ENCODE measurements at regions not wholly inside any gene's neighbourhood (a gene's known extent, or its start where the extent isn't known, plus 50 kb on each side); places are given as distances from the start of the nearest gene placed in this dataset.
"Not testable (repeated sequence)": the region's sequence is repeated elsewhere in the genome, so short reads cannot be mapped to it uniquely, and the experiment has no call there.

- POLR2A ChIA-PET = no interaction called here
- no peak for FAIRE-seq
Measured at GRCh38 chr5:126009566-126009965, 413.6 kb upstream of the GRAMD2B start.

GRCh38 chr5:126011526-126011925 lies 411.7 kb upstream of the GRAMD2B start:
- H3K27me3 ChIP-seq (ENCODE audit: control insufficient read depth in 2 of 2, insufficient read depth in 2 of 2, low read length in 2 of 2); FAIRE-seq; H4K20me1 ChIP-seq (replicated peaks; ENCODE audit: control insufficient read depth, extremely low read depth, insufficient read depth, low read length); H3K79me2 ChIP-seq (ENCODE audit: control insufficient read depth, insufficient read depth, low read length); CTCF ChIA-PET; H3K9me1 ChIP-seq (replicated peaks; ENCODE audit: control insufficient read depth, extremely low read depth, insufficient read depth, low read length); H3K4me1 ChIP-seq (ENCODE audit: control insufficient read depth, extremely low read depth, insufficient read depth, low read length); dilution Hi-C loops (cut with MboI; ENCODE audit: extremely low pct_ligation_motif_present, low sequenced_read_pairs); intact Hi-C loops (cut with micrococcal nuclease); H3K36me3 ChIP-seq (ENCODE audit: control insufficient read depth in 2 of 2, extremely low read depth in 1 of 2, insufficient read depth in 2 of 2, low read length in 2 of 2); POLR2A ChIA-PET; DNase-seq (ENCODE audit: low read depth, low spot score); H3K4me3 ChIP-seq (replicated peaks in 1 of 3; ENCODE audit: insufficient read depth in 1 of 3, low read depth in 1 of 3, low read length in 3 of 3); H3K27ac ChIP-seq (ENCODE audit: insufficient read depth, low read depth, low read length); BruUV-seq (replicated peaks); H3K9ac ChIP-seq (replicated peaks; ENCODE audit: extremely low read depth, insufficient read depth, low read length); H2AFZ ChIP-seq (ENCODE audit: low read depth, low read length); H3K9me3 ChIP-seq (replicated peaks; ENCODE audit: control insufficient read depth, insufficient read depth, low read length); H3K4me2 ChIP-seq (ENCODE audit: insufficient read depth, low read length): not testable (repeated sequence)

More at GRCh38 chr5:126009566-126009965, 413.6 kb upstream of the GRAMD2B start:
- intact Hi-C loops (cut with micrococcal nuclease) (no loop called here), dilution Hi-C loops (cut with MboI; ENCODE audit: extremely low pct_ligation_motif_present, low sequenced_read_pairs) (no loop called here)
- H3K9me3 ChIP-seq (replicated peaks; ENCODE audit: control insufficient read depth, insufficient read depth, low read length) = no peaks in the 10 kb centered on the region
- no peak overlapping the region for H3K4me3 ChIP-seq (replicated peaks in 1 of 3; ENCODE audit: insufficient read depth in 1 of 3, low read depth in 1 of 3, low read length in 3 of 3)
- no peaks in the 10 kb centered on the region for H3K36me3 ChIP-seq (ENCODE audit: control insufficient read depth in 2 of 2, extremely low read depth in 1 of 2, insufficient read depth in 2 of 2, low read length in 2 of 2)
- no peaks in the 10 kb centered on the region for H3K4me1 ChIP-seq (ENCODE audit: control insufficient read depth, extremely low read depth, insufficient read depth, low read length)
- DNase-seq (ENCODE audit: low read depth, low spot score) = no peak
- H3K9ac ChIP-seq (replicated peaks; ENCODE audit: extremely low read depth, insufficient read depth, low read length) = no peak overlapping the region
- H3K27me3 ChIP-seq (ENCODE audit: control insufficient read depth in 2 of 2, insufficient read depth in 2 of 2, low read length in 2 of 2) = no peaks in the 10 kb centered on the region
- H3K79me2 ChIP-seq (ENCODE audit: control insufficient read depth, insufficient read depth, low read length) = no peaks in the 10 kb centered on the region
- no peaks in the 10 kb centered on the region for H4K20me1 ChIP-seq (replicated peaks; ENCODE audit: control insufficient read depth, extremely low read depth, insufficient read depth, low read length)
- no TSS peak for BruUV-seq (replicated peaks)
- H2AFZ ChIP-seq (ENCODE audit: low read depth, low read length) = no peak overlapping the region
- H3K9me1 ChIP-seq (replicated peaks; ENCODE audit: control insufficient read depth, extremely low read depth, insufficient read depth, low read length) = no peaks in the 10 kb centered on the region
- H3K4me2 ChIP-seq (ENCODE audit: insufficient read depth, low read length) = no peak overlapping the region
- no peak for TF ChIP-seq POLR2A (IDR thresholded peaks at IDR 0.05; ENCODE audit: low read depth, low read length)
- no peak for TF ChIP-seq MAX (IDR thresholded peaks at IDR 0.05; ENCODE audit: insufficient read depth, insufficient read length)
- TF ChIP-seq JUN (IDR thresholded peaks at IDR 0.05; ENCODE audit: borderline replicate concordance, insufficient read depth, insufficient read length, low read depth) = no peak
- TF ChIP-seq MYC (IDR thresholded peaks at IDR 0.05; ENCODE audit: low read depth, low read length) = no peak
- TF ChIP-seq POLR2AphosphoS5 (IDR thresholded peaks at IDR 0.05; ENCODE audit: insufficient read depth, low read depth, low read length) = no peak
- no peak for TF ChIP-seq EZH2 (IDR thresholded peaks at IDR 0.05; ENCODE audit: borderline replicate concordance, low read depth, low read length, severe bottlenecking)
- no peak for TF ChIP-seq GATA2 (IDR thresholded peaks at IDR 0.05; ENCODE audit: insufficient read depth, insufficient read length, low read depth, low read length)
- TF ChIP-seq FOS (IDR thresholded peaks at IDR 0.05; ENCODE audit: borderline replicate concordance, insufficient read depth, low read length) = no peak
- TF ChIP-seq CTCF (IDR thresholded peaks at IDR 0.05; ENCODE audit: extremely low read depth in 1 of 2, insufficient read depth in 1 of 2, low read depth in 1 of 2, low read length in 2 of 2) = no peak
- no peak overlapping the region for H3K27ac ChIP-seq (ENCODE audit: insufficient read depth, low read depth, low read length)
- CTCF ChIA-PET = interaction anchor here (0.7 to 1.2 kb wide), 2 partner anchors 12 to 42 kb away, joined by 3 to 4 read pairs; no protein-coding TSS in a partner anchor

All from endothelial cell of umbilical vein (primary cell).